ENCODE measurements at regions not wholly inside any gene's neighbourhood (a gene's known extent, or its start where the extent isn't known, plus 50 kb on each side); places are given as distances from the start of the nearest gene placed in this dataset.
"Not testable (repeated sequence)": the region's sequence is repeated elsewhere in the genome, so short reads cannot be mapped to it uniquely, and the experiment has no call there.

DNA sequence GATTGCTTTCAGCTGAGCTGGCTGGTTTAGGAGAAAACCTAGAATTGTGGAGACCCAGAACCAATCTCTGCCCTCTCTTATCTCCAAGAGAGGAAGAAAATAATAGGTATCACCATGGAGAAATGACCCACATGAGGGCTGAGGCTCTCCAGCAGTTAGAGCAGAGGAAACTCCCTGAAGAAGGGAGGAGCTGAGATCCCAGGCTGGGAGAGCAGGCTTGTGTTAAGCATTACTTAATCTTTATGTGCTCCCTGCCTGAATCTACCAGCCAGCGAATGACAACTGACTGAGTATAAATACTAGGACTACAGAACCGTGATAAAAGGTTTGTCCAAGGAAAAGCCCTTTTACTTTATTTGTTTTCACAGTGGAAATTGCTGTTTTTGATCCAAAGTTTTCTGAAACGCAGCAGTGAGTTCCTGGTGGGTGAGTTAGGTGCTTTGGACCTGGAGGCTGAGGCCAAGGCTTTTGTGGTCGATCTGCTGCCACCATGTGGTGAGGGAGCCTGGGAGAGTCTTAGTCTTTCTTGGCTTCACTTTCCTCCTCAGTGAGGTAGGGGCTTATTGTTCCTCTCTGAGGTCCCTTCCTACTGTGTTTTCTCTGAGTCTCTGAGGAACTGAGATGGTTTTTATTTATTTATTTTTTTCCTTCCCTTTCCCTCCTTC is 219.5 kb upstream of the NOTCH2NLA start:
- not testable (repeated sequence) for H3K27me3 Mint-ChIP-seq; H3K4me3 Mint-ChIP-seq; H3K9me3 Mint-ChIP-seq (ENCODE audit: low read depth); H3K4me1 Mint-ChIP-seq (ENCODE audit: low read depth); H3K27ac Mint-ChIP-seq; H3K36me3 Mint-ChIP-seq

DNA sequence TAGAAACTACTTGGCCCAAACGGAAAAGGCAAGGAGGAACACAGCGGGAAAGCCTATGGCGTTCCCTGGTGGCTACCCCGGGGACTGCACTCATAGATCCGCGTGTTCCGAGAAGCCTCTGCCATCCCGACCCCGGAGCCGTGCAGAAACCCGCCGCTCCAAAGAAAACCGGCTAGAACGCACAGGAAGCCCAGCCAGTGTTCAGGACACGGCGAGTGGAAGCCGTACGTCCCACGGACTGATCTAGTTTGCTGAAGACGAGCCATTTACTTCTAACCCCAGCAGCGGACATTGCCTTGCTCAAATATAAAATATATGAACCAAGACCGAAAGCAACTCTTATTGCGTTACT is 215.0 kb upstream of the NOTCH2NLA start:
- H3K27ac Mint-ChIP-seq; H3K9me3 Mint-ChIP-seq (ENCODE audit: low read depth); H3K4me1 Mint-ChIP-seq (ENCODE audit: low read depth); H3K27me3 Mint-ChIP-seq; H3K36me3 Mint-ChIP-seq: not testable (repeated sequence)
- peak overlapping the region; percentile 69 for H3K4me3 Mint-ChIP-seq

DNA sequence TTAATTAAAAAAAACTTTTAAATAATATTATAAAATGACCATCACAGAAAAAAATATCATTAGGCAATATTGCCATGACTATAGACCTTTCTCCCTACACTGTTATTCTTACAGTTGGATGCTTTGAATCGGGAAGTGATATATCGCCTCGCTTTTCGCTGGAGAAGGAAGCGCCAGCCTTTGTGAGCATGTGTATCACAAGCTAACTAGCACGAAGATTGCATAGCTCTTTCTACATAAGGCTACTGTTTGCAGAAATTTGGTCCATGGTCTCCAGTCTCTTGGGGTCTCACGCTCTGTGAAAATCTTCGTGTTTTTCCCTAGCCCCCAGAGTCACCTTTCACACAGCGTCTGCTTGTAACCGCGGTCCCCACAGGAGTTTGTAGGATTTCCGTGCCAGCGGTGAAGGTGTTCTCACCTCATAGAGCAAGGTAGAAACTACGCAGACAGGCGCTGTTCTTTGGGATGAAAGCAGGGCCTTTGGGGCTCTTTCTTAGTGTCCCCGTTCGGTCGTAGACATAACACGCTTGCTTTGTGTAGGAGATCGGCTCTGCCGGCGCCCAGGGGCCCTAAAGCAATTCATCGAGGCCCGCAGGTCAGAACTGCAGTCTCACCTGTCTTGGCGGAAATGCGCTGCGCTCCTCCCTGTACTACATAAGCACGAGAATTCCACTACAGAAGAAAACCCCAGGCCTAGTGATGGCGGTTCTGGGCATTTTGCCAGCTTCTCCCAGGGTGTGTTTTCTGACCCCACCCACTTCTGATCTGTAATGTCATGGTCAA is 214.5 kb upstream of the NOTCH2NLA start:
- H3K27me3 Mint-ChIP-seq; H3K9me3 Mint-ChIP-seq (ENCODE audit: low read depth); H3K4me3 Mint-ChIP-seq; H3K36me3 Mint-ChIP-seq; H3K4me1 Mint-ChIP-seq (ENCODE audit: low read depth); H3K27ac Mint-ChIP-seq: not testable (repeated sequence)

DNA sequence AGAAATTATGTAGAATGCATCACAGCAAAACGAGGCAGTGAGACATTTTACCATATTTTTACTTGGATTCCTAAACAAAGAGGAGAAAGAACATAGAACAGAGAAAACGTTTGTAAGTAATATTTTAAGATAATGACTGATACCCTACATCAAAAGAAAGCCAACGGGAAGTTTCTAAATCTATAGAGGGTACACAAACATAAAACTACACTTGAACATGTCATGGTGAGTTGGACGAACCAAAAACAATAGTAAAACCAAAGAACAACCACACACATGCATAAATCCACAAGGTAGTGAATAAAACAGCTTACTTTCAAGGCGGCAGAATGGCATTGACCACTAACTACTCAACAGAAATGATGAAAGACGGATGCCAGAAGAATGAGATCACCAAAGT is 209.7 kb upstream of the NOTCH2NLA start:
- H3K27me3 Mint-ChIP-seq; H3K36me3 Mint-ChIP-seq; H3K27ac Mint-ChIP-seq; H3K9me3 Mint-ChIP-seq (ENCODE audit: low read depth); H3K4me3 Mint-ChIP-seq; H3K4me1 Mint-ChIP-seq (ENCODE audit: low read depth): not testable (repeated sequence)

DNA sequence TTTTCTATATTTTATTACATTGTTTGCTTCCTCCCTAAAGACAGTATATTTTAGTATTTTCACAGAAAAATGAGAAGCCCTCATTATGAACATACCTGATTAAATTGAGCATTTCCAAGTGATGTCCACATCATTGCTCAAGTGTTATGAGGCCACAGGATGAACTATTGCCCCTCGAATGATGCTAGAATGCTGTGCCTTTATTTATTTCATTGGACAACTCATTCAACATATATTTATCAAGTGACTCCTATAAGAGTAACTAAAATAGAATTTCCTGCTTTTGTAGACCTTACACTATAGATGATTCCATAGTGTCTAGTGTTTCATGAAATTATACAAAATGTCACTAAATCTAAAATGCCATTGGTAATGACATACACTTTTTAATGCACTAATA is 187.8 kb upstream of the NOTCH2NLA start:
- not testable (repeated sequence) for H3K27me3 Mint-ChIP-seq; H3K4me1 Mint-ChIP-seq (ENCODE audit: low read depth); H3K4me3 Mint-ChIP-seq; H3K9me3 Mint-ChIP-seq (ENCODE audit: low read depth); H3K36me3 Mint-ChIP-seq; H3K27ac Mint-ChIP-seq

DNA sequence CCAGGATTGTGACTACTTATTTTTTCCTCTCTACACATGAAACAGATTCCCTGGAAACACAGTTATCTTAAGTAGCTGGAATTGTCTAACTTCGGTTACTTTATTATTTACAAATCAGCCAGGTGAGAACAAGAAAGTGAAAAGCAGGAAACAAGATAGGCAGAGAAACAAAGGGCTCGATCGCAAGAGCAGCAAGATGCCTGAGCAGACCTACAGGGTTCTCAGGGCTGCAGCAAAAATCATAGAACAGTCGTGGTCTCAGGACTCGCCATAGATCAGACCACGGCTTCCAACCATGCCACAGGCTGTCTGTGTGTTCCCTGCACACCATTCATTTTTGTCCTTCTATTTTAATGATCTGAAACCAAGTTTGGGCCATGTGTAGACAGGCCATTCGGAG is 186.2 kb upstream of the NOTCH2NLA start:
- not testable (repeated sequence) for H3K9me3 Mint-ChIP-seq (ENCODE audit: low read depth); H3K4me1 Mint-ChIP-seq (ENCODE audit: low read depth); H3K27me3 Mint-ChIP-seq; H3K4me3 Mint-ChIP-seq; H3K36me3 Mint-ChIP-seq
- peak overlapping the region; percentile 82 for H3K27ac Mint-ChIP-seq

DNA sequence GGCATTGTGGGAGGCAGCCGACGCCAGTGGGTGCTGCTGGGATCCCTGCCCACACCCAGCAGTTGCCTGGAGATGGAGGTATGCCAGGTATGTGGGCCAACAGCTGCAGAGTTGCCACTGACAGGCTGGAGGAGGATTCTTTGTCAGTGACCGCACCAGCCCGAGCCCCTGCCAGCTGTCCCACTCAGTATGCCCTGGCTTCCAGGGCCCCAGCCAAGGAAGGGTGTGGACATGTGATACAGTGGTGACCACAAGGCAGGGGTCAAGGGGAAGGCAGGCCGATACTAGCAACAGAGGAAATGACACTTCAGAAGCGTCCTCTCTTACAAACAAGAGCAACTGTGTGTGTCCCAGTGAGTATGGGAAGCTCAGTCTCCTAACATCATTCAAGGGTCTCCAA is 185.1 kb upstream of the NOTCH2NLA start:
- H3K27ac Mint-ChIP-seq; H3K36me3 Mint-ChIP-seq; H3K4me3 Mint-ChIP-seq; H3K9me3 Mint-ChIP-seq (ENCODE audit: low read depth); H3K27me3 Mint-ChIP-seq; H3K4me1 Mint-ChIP-seq (ENCODE audit: low read depth): not testable (repeated sequence)

DNA sequence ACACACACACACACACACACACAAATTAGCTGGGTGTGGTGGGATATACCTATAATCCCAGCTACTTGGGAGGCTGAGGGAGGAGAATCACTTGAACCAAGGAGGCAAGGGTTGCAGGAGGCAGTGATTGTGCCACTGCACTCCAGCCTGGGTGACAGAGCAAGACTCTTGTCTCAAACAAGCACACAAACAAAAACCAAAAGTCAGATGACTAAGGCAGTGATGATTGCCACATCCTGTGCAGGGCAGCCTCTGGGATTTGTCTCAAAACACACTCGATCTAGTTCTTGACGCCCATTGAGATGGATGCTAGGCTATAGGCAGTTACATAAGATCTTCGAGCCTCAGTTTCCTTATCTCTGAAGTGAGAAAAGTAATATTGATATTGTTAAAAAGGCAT is 183.1 kb upstream of the NOTCH2NLA start:
- peak overlapping the region; percentile 61 for H3K27ac Mint-ChIP-seq
- H3K9me3 Mint-ChIP-seq (ENCODE audit: low read depth); H3K36me3 Mint-ChIP-seq; H3K4me1 Mint-ChIP-seq (ENCODE audit: low read depth); H3K27me3 Mint-ChIP-seq: not testable (repeated sequence)
- peak overlapping the region; percentile 35 for H3K4me3 Mint-ChIP-seq

DNA sequence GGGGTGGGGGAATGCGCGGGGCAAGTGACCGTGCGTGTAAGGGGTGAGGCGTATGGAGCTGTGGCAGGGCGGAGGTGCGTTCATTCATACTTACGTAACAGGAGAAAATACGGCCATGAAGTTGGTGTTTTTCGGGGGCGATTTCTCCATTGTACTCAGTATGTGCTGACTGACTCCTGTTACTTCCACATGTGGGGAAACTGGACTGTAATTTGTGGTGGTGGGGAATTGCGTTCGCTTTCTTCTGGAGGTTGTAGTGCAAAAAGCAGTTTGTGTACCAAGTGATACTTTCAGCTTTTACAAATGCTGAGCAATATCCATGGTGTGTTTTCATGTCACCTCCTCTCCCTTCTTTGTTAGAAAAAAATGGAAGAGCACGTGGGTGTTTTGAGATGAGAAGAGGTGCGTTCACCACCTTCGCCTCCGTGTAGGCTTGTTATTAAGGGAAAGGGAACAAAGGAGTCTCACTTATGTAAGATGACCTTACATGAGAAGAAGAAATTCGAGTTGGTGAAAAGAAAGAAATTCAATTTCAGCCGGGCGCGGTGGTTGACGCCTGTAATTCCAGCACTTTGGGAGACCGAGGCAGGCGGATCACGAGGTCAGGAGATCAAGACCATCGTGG is 181.1 kb upstream of the NOTCH2NLA start:
- not testable (repeated sequence) for H3K27me3 Mint-ChIP-seq; H3K4me1 Mint-ChIP-seq (ENCODE audit: low read depth); H3K9me3 Mint-ChIP-seq (ENCODE audit: low read depth); H3K36me3 Mint-ChIP-seq
- Mint-ChIP-seq H3K4me3 (peak overlapping the region; percentile 43), H3K27ac (peak overlapping the region; percentile 91)

DNA sequence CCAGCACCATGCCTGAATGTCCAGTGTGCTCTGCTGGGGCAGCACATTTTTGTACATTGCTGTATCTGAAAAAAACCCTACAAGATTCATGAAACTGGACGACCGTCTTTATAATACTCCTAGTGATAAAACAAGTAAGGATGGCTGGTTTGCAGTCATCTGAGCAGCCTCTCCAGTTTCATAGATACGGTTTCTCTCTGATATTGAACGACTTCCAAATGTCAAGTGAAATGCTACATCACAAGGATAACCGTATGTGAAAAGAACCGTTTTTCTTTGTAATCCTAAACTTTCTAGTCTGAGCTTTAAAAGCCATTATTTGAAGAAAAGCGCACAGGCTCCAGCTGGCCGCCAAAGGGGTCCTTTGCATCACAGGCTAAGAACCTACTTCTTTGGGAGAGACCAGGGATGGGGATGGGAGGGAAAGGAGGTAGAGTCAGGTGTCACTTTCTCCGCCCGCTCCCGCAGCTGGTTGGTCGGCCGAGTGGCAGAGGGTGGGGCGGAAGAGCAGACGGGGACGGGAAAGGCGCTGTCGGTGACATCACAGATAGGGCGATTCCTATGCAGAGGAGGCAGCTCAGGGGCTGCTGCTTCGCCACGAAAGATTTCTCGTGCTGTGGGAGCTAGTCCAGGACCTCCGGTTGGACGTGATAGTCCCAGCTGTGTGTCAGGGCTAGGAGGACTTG is 180.4 kb upstream of the NOTCH2NLA start:
- not testable (repeated sequence) for H3K4me1 Mint-ChIP-seq (ENCODE audit: low read depth); H3K4me3 Mint-ChIP-seq; H3K27me3 Mint-ChIP-seq; H3K9me3 Mint-ChIP-seq (ENCODE audit: low read depth); H3K36me3 Mint-ChIP-seq
- H3K27ac Mint-ChIP-seq, result peak overlapping the region; percentile 91

DNA sequence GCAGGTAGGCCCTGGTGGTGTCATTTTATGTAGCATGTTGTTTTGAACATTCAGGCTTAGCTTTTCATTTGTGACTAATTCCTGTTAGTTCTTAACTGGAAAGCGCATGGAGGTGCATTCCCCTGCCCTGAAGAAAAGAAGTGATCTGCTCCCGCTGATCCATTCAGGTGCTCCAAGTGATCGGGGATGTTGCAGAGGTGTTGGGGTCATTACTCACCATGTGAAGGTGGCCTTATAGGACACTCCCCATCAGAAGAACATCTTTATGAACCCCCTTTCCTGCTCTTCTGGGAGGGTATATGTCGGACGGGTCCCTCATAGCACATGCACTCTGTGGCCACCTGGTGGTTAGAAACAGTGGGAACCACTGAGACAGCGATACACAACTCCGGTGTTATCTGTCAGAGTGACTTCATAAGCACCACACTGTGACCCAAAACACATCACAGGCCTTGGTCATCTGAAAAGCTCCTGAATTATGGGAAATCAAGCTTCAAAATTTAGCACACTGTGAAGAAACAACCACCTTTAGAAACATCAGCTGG is 172.5 kb upstream of the NOTCH2NLA start:
- H3K4me3 Mint-ChIP-seq, result peak overlapping the region; percentile 70
- H3K36me3 Mint-ChIP-seq; H3K9me3 Mint-ChIP-seq (ENCODE audit: low read depth); H3K27me3 Mint-ChIP-seq: not testable (repeated sequence)
- H3K27ac Mint-ChIP-seq, result peak overlapping the region; percentile 94
- H3K4me1 Mint-ChIP-seq (ENCODE audit: low read depth), result peaks cover 23% of the 10 kb centered on the region

DNA sequence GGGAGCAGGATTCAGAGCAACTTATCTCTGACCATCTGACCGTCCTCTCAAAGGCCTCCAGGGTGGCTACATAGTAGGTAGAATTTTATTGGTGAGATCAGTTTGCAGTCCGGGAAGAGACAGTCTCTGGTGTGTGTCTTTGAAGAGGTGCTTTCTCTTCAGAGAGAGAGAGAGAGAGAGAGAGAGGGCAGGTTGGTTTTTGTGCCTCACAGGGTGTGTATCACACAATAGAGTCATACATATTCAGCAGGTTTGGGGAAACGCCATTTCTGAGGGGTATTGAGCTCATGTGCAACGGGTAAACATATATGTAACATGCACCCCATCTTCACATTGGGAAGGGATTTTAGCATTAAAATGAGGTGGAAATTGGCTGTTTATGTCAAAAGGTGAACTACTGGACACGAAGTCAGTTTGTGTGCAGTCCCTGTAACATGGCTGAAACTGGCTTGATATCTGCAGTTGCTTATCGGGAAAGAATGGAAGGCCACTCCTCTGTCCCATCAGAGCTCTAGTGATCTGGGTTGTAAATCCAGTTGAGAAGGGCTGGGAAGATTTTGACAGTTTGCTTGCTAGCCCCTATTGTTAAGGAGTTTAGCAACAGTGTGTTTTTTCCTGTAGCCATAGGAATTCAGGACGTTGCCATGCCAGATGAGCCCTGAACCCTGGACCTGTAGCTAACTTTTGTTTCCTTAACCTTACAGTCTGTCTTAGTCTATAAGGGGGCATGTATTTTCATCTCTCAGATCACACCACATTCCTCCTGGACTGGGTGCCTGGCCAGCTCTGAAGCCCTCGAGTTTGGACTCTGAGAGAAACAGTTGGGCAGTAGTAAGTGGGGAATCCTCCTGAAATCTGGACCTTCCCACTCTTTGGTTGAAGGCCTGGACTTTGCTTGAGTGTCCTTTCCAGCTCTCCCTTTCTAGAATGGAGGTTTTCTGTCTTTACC is 171.6 kb upstream of the NOTCH2NLA start:
- Mint-ChIP-seq H3K27ac (peak overlapping the region; percentile 94), H3K4me3 (peak overlapping the region; percentile 38), H3K4me1 (ENCODE audit: low read depth) (peaks cover 23% of the 10 kb centered on the region)
- not testable (repeated sequence) for H3K9me3 Mint-ChIP-seq (ENCODE audit: low read depth); H3K36me3 Mint-ChIP-seq; H3K27me3 Mint-ChIP-seq

DNA sequence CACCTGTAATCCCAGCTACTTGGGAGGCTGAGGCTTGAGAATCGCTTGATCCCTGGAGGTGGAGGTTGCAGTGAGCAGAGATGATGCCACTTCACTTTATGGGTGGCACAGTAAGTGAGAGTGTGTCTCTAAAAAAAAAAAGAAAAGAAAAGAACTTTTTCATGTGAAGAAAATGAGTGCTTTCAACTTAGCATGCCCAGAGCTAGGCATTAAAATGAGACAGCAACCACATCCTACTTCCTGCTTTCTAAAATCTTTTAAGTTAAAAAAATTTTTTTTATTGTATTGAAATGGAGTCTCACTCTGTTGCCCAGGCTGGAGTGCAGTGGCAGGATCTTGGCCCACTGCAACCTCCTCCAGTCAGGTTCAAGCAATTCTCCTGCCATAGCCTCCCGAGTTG is 170.4 kb upstream of the NOTCH2NLA start:
- peaks cover 23% of the 10 kb centered on the region for H3K4me1 Mint-ChIP-seq (ENCODE audit: low read depth)
- H3K4me3 Mint-ChIP-seq; H3K27ac Mint-ChIP-seq; H3K36me3 Mint-ChIP-seq; H3K27me3 Mint-ChIP-seq; H3K9me3 Mint-ChIP-seq (ENCODE audit: low read depth): not testable (repeated sequence)

DNA sequence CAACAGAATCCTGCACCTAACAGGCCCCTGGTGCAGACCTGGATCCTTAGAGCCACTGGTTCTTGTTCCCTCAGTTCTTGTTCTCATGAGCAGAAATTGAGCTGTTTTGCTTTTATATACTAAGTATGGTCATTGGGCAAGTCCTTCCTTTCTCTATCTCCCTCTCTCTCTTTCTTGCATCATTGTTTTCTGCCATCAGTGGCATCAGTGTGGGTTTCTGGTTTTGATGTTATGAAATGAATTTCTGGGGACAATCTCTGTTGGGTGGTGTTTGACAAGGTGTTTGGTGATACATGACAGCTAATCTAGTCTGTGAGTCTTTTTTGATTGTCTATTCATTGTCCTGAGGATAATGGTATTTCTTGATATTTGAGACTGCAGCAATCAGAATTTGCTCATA is 168.0 kb upstream of the NOTCH2NLA start:
- H3K27me3 Mint-ChIP-seq, H3K4me3 Mint-ChIP-seq, H3K27ac Mint-ChIP-seq: not testable (repeated sequence)

More for the DNA sequence above, 168.0 kb upstream of the NOTCH2NLA start:
- H3K36me3 Mint-ChIP-seq; H3K9me3 Mint-ChIP-seq (ENCODE audit: low read depth): not testable (repeated sequence)
- peaks cover 24% of the 10 kb centered on the region for H3K4me1 Mint-ChIP-seq (ENCODE audit: low read depth)
